Mesodermal cell (in vitro differentiated cells): ENCODE measurements at regions not wholly inside any gene's neighbourhood (a gene's known extent, or its start where the extent isn't known, plus 50 kb on each side); places are given as distances from the start of the nearest gene placed in this dataset.

ENCODE experiments used
- H3K27ac ChIP-seq: 2 replicates; pipeline ENCODE4 v1.7.0; 2013; ENCODE audit warnings: mild to moderate bottlenecking, low read depth, low read length, moderate library complexity; ENCODE audit not compliant: severe bottlenecking
- H3K36me3 ChIP-seq: 2 replicates; pipeline ENCODE4 v1.7.1; 2013; ENCODE audit warnings: mild to moderate bottlenecking, low read length, moderate library complexity; ENCODE audit not compliant: control insufficient read depth, insufficient read depth
- H3K4me1 ChIP-seq: one replicate; pipeline ENCODE4 v1.7.1; 2013; ENCODE audit warnings: mild to moderate bottlenecking, low read length; ENCODE audit not compliant: insufficient read depth, control insufficient read depth, poor library complexity, severe bottlenecking
- H3K4me3 ChIP-seq: 2 replicates; pipeline ENCODE4 v1.7.0; 2013; ENCODE audit warnings: low read length, control low read depth, mild to moderate bottlenecking; ENCODE audit not compliant: insufficient read depth, poor library complexity, severe bottlenecking; ENCODE audit errors: extremely low read depth
- H3K9me3 ChIP-seq: 2 replicates; pipeline ENCODE4 v1.7.1; 2013; ENCODE audit warnings: mild to moderate bottlenecking, low read length, moderate library complexity; ENCODE audit not compliant: control insufficient read depth
- WGBS, 2 experiments: methylation state at CpG; one replicate each; pipeline ENCODE4 v1.1.5; 2013; ENCODE audit warnings: missing lambda C conversion rate in 2 of 2; ENCODE audit not compliant: insufficient coverage in 2 of 2; 5-methylcytosine and 5-hydroxymethylcytosine counted together

DNA sequence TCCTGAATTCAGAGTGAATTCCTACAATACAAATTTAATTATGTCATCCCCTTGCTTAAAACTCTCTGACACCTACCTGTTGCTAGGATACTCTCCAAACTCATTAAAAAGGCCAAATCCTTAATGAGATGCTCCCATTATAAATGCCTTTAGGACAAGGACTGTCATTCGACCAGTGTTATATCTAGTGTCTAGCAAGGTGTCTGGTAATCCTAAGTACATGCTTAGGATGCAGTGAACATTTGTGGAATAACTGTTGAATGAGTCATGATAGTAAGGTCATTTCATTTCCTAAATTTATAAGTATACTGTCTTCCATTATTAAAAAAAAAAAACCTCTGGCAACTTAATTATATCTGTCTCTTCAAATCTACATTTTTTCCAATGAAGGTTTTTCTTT is 588.9 kb upstream of the NRXN1 start:
- no peaks in the 10 kb centered on the region for H3K4me1 ChIP-seq
- no peaks in the 10 kb centered on the region for H3K36me3 ChIP-seq
- no peak overlapping the region for H3K27ac ChIP-seq
- no peak overlapping the region for H3K4me3 ChIP-seq
- no CpG with 5 or more reads among the region's 1 CpG for WGBS, 2 experiments
- H3K9me3 ChIP-seq = peaks cover 3% of the 10 kb centered on the region

DNA sequence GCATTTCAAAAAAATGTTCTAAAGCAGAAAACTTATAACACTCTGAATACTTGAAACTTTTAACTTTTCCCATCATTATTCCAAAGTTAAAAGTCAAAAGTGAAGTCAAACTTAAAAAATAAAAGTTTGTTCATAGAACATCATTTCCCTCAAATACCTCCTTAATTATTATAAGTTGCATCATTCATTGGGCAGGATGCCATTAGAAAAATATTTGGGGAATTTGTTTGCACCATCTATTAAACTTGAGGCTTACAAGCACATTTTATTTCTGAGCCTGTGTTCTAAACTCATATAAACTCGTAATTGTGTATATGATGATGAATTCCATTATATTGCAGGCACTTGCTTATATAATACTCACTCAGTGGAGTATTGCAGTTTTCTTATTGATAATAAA is 588.0 kb upstream of the NRXN1 start:
- no peak overlapping the region for H3K4me3 ChIP-seq
- no peak overlapping the region for H3K27ac ChIP-seq
- H3K9me3 ChIP-seq = peaks cover 10% of the 10 kb centered on the region
- no peaks in the 10 kb centered on the region for H3K4me1 ChIP-seq
- H3K36me3 ChIP-seq = no peaks in the 10 kb centered on the region
- no CpG with 5 or more reads among the region's 1 CpG for WGBS, 2 experiments

GRCh38 chr2:51612387-51612786 is 580.5 kb upstream of the NRXN1 start:
- Histone ChIP-seq H3K9me3 (peaks cover 25% of the 10 kb centered on the region), H3K36me3 (no peaks in the 10 kb centered on the region)
- no CpG with 5 or more reads among the region's 3 CpGs for WGBS, 2 experiments

GRCh38 chr2:51601706-51602105 is 569.8 kb upstream of the NRXN1 start:
- Histone ChIP-seq H3K27ac (no peak overlapping the region), H3K36me3 (no peaks in the 10 kb centered on the region), H3K4me1 (no peaks in the 10 kb centered on the region), H3K4me3 (no peak overlapping the region), H3K9me3 (no peaks in the 10 kb centered on the region)
- WGBS, 2 experiments = 74% methylated on average over 2 of the region's 5 CpGs; no CpG with 5 or more reads in 1 of the 2 experiments

More at GRCh38 chr2:51612387-51612786, 580.5 kb upstream of the NRXN1 start:
- H3K27ac ChIP-seq = no peak overlapping the region
- no peak overlapping the region for H3K4me3 ChIP-seq
- H3K4me1 ChIP-seq = no peaks in the 10 kb centered on the region

GRCh38 chr2:51597086-51597485 is 565.2 kb upstream of the NRXN1 start:
- no peaks in the 10 kb centered on the region for H3K4me1 ChIP-seq

GRCh38 chr2:51595836-51596235 is 563.9 kb upstream of the NRXN1 start:
- H3K27ac ChIP-seq = no peak overlapping the region
- H3K9me3 ChIP-seq = no peaks in the 10 kb centered on the region
- no peak overlapping the region for H3K4me3 ChIP-seq
- H3K4me1 ChIP-seq = no peaks in the 10 kb centered on the region
- no peaks in the 10 kb centered on the region for H3K36me3 ChIP-seq

More at GRCh38 chr2:51597086-51597485, 565.2 kb upstream of the NRXN1 start:
- Histone ChIP-seq H3K9me3 (no peaks in the 10 kb centered on the region), H3K4me3 (no peak overlapping the region), H3K27ac (no peak overlapping the region), H3K36me3 (no peaks in the 10 kb centered on the region)

- no peak overlapping the region for H3K4me3 ChIP-seq
- H3K36me3 ChIP-seq = no peaks in the 10 kb centered on the region
- no peaks in the 10 kb centered on the region for H3K4me1 ChIP-seq
- no peaks in the 10 kb centered on the region for H3K9me3 ChIP-seq
- WGBS, 2 experiments = 91 to 92% methylated on average over 17 to 20 of the region's 22 CpGs
- no peak overlapping the region for H3K27ac ChIP-seq
Observed at GRCh38 chr2:51581636-51582267, 549.8 kb upstream of the NRXN1 start.

DNA sequence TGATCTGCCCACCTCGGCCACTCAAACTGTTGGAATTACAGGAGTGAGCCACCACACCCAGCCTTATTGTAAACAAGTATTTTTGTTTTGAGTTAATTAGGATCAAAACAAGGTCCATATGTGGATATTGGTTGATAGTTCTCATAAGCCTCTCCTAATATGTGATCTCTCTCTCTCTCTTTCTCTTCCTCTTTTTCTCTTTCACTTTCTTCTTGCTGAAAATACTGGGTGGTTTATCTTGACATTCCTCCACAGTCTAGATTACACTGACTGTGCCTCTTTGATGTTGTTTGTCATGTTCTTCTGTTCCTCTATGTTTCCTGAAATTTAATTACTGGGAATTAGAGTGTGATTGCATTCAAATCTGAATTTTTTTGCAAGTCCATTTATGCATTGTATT is 547.5 kb upstream of the NRXN1 start:
- Histone ChIP-seq H3K4me1 (no peaks in the 10 kb centered on the region), H3K4me3 (no peak overlapping the region), H3K36me3 (no peaks in the 10 kb centered on the region), H3K27ac (no peak overlapping the region), H3K9me3 (no peaks in the 10 kb centered on the region)
- WGBS, 2 experiments = no CpG with 5 or more reads among the region's 1 CpG

- no CpG with 5 or more reads among the region's 1 CpG for WGBS, 2 experiments
- H3K4me1 ChIP-seq = no peaks in the 10 kb centered on the region
- no peaks in the 10 kb centered on the region for H3K9me3 ChIP-seq
- no peak overlapping the region for H3K4me3 ChIP-seq
- no peak overlapping the region for H3K27ac ChIP-seq
- H3K36me3 ChIP-seq = no peaks in the 10 kb centered on the region
Observed at GRCh38 chr2:51575181-51575580, 543.2 kb upstream of the NRXN1 start.

GRCh38 chr2:51559026-51559425 is 527.1 kb upstream of the NRXN1 start:
- H3K4me3 ChIP-seq = no peak overlapping the region
- no peaks in the 10 kb centered on the region for H3K9me3 ChIP-seq
- H3K36me3 ChIP-seq = no peaks in the 10 kb centered on the region
- H3K27ac ChIP-seq = no peak overlapping the region
- no peaks in the 10 kb centered on the region for H3K4me1 ChIP-seq

GRCh38 chr2:51553476-51553875 is 521.5 kb upstream of the NRXN1 start:
- no peaks in the 10 kb centered on the region for H3K36me3 ChIP-seq
- no peaks in the 10 kb centered on the region for H3K9me3 ChIP-seq
- no CpG with 5 or more reads among the region's 2 CpGs for WGBS, 2 experiments
- no peaks in the 10 kb centered on the region for H3K4me1 ChIP-seq
- no peak overlapping the region for H3K4me3 ChIP-seq
- no peak overlapping the region for H3K27ac ChIP-seq
